Endodermal cell (in vitro differentiated cells): ENCODE measurements at regions not wholly inside any gene's neighbourhood (a gene's known extent, or its start where the extent isn't known, plus 50 kb on each side); places are given as distances from the start of the nearest gene placed in this dataset.

Experiments
- DNase-seq: peaks from one replicate; pipeline ENCODE4 v3.0.0-alpha.2; 2017
- H3K27ac ChIP-seq: 2 replicates; pipeline ENCODE4 v1.5.1; 2013; ENCODE audit warnings: mild to moderate bottlenecking, low read depth, low read length, moderate library complexity
- H3K27me3 ChIP-seq: 2 replicates; pipeline ENCODE4 v1.6.1; 2013; ENCODE audit warnings: mild to moderate bottlenecking, low read length, moderate library complexity; ENCODE audit not compliant: insufficient read depth, control insufficient read depth, poor library complexity, severe bottlenecking
- H3K36me3 ChIP-seq: 2 replicates; pipeline ENCODE4 v1.7.0; 2013; ENCODE audit warnings: mild to moderate bottlenecking, low read length, moderate library complexity; ENCODE audit not compliant: control insufficient read depth, insufficient read depth
- H3K4me1 ChIP-seq: one replicate; pipeline ENCODE4 v1.7.0; 2013; ENCODE audit warnings: low read length; ENCODE audit not compliant: control insufficient read depth, insufficient read depth
- H3K4me3 ChIP-seq: 2 replicates; pipeline ENCODE4 v1.5.1; 2013; ENCODE audit warnings: mild to moderate bottlenecking, low read length, moderate library complexity
- H3K9ac ChIP-seq: 2 replicates; pipeline ENCODE4 v1.6.1; 2013; ENCODE audit warnings: mild to moderate bottlenecking, low read length, moderate library complexity; ENCODE audit not compliant: poor library complexity, severe bottlenecking; ENCODE audit errors: extremely low read depth
- H3K9me3 ChIP-seq: 2 replicates; pipeline ENCODE4 v1.6.1; 2013; ENCODE audit warnings: mild to moderate bottlenecking, low read length, moderate library complexity; ENCODE audit not compliant: control insufficient read depth
- H3K27ac Mint-ChIP-seq: 2 replicates; pipeline ENCODE4 v1.8.0; 2020; ENCODE audit warnings: mixed read lengths
- H3K27me3 Mint-ChIP-seq: 2 replicates; pipeline ENCODE4 v1.8.0; 2021; ENCODE audit warnings: mild to moderate bottlenecking, mixed read lengths; ENCODE audit not compliant: insufficient read depth
- H3K36me3 Mint-ChIP-seq: 2 replicates; pipeline ENCODE4 v1.8.0; 2020; ENCODE audit warnings: low read depth, mixed read lengths
- H3K4me1 Mint-ChIP-seq: 2 replicates; pipeline ENCODE4 v1.8.0; 2020; ENCODE audit warnings: mixed read lengths
- H3K4me3 Mint-ChIP-seq: 2 replicates; pipeline ENCODE4 v1.8.0; 2020; ENCODE audit warnings: mild to moderate bottlenecking, moderate library complexity, mixed read lengths
- H3K9me3 Mint-ChIP-seq: 2 replicates; pipeline ENCODE4 v1.8.0; 2020; ENCODE audit warnings: mild to moderate bottlenecking, mixed read lengths
- WGBS, 2 experiments: methylation state at CpG; one replicate each; pipeline versions ENCODE4 v1.1.5 to v1.1.7; 2013; ENCODE audit warnings: missing lambda C conversion rate in 2 of 2, mixed read lengths in 1 of 2; ENCODE audit not compliant: insufficient coverage in 1 of 2, insufficient read length in 1 of 2; 5-methylcytosine and 5-hydroxymethylcytosine counted together
- TF ChIP-seq, protein P1 (sequence below): fragments of 200-600 bp; sonication (generic); conservative IDR thresholded peaks from 2 replicates; pipeline ENCODE4 v1.5.0; 2021; ENCODE audit warnings: antibody characterized with exemption, mild to moderate bottlenecking

DNA sequence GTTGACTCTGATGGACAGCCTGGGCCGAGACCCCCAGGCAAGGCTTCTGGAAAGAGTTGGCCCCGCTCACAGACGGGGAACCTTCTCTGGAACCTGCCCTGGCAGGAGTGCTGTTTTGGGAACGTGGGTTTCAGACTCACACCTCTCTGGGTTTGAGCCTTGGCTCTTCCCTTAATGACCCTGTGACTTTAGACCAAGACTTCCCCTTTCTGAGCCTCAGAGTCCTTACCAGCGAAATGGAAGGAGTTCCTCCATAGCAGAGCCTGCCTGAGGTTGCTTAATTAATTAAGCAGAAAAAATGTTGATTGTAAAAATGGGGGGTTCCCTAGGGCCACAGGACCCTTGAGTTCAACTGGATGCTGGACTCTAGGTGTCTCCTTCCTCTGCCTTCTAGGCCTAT, 408.2 kb downstream of the SEC14L1 start:
- Mint-ChIP-seq H3K36me3 (no peaks in the 10 kb centered on the region), H3K4me3 (no peak overlapping the region), H3K27me3 (peaks cover 23% of the 10 kb centered on the region), H3K27ac (no peak overlapping the region), H3K4me1 (peaks cover 4% of the 10 kb centered on the region), H3K9me3 (peaks cover 7% of the 10 kb centered on the region)
- TF ChIP-seq, protein P1, sequence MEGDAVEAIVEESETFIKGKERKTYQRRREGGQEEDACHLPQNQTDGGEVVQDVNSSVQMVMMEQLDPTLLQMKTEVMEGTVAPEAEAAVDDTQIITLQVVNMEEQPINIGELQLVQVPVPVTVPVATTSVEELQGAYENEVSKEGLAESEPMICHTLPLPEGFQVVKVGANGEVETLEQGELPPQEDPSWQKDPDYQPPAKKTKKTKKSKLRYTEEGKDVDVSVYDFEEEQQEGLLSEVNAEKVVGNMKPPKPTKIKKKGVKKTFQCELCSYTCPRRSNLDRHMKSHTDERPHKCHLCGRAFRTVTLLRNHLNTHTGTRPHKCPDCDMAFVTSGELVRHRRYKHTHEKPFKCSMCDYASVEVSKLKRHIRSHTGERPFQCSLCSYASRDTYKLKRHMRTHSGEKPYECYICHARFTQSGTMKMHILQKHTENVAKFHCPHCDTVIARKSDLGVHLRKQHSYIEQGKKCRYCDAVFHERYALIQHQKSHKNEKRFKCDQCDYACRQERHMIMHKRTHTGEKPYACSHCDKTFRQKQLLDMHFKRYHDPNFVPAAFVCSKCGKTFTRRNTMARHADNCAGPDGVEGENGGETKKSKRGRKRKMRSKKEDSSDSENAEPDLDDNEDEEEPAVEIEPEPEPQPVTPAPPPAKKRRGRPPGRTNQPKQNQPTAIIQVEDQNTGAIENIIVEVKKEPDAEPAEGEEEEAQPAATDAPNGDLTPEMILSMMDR: no peak
- Histone ChIP-seq H3K9ac (no peak overlapping the region), H3K36me3 (no peaks in the 10 kb centered on the region), H3K9me3 (peaks cover 3% of the 10 kb centered on the region), H3K4me1 (no peaks in the 10 kb centered on the region), H3K27ac (no peak overlapping the region), H3K27me3 (no peaks in the 10 kb centered on the region), H3K4me3 (no peak overlapping the region)
- WGBS, 2 experiments: 90 to 95% methylated on average over 4 to 5 of the region's 5 CpGs
- DNase-seq: no peak

DNA sequence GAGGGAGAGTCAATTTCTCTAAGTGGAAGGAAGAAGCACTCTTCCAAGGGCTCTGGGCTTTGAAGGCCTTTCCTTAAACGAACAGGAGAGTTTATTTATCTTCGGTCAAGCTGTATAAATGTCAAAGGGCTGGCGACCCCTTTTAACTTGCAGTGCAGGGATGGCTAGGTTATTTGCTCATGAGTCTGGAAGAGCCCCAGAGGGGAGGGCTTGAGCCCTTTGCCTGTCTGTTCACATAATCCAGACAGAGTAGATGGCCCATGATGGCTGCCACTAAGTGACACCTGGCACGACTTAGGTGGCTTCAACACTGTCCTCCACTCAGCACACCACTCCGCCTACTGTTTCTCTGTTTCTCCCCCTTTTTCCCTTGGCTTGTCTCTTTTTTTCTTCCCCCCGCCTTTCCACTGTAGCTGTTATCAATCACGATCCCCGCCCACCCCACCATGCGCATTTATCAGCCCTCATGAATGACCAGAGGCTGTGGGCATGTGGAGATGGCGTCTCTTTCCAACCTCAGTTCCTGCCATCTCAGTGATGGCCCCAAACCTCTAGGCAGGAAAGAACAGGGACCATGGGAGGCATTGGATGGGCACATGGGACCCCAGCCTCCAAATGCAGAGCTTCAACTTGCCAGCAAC, 408.7 kb upstream of the TNRC6C start:
- no peak overlapping the region for H3K4me3 Mint-ChIP-seq
- H3K36me3 Mint-ChIP-seq: no peaks in the 10 kb centered on the region
- Histone ChIP-seq H3K27me3 (no peaks in the 10 kb centered on the region), H3K9me3 (peaks cover 3% of the 10 kb centered on the region), H3K27ac (no peak overlapping the region), H3K36me3 (no peaks in the 10 kb centered on the region), H3K9ac (no peak overlapping the region), H3K4me1 (no peaks in the 10 kb centered on the region), H3K4me3 (no peak overlapping the region)
- H3K27me3 Mint-ChIP-seq: peaks cover 15% of the 10 kb centered on the region
- peaks cover 7% of the 10 kb centered on the region for H3K9me3 Mint-ChIP-seq
- no peak for DNase-seq
- H3K4me1 Mint-ChIP-seq: peaks cover 4% of the 10 kb centered on the region
- 90 to 96% methylated on average over 7 to 10 of the region's 10 CpGs for WGBS, 2 experiments
- TF ChIP-seq, protein P1: no peak
- H3K27ac Mint-ChIP-seq: no peak overlapping the region

DNA sequence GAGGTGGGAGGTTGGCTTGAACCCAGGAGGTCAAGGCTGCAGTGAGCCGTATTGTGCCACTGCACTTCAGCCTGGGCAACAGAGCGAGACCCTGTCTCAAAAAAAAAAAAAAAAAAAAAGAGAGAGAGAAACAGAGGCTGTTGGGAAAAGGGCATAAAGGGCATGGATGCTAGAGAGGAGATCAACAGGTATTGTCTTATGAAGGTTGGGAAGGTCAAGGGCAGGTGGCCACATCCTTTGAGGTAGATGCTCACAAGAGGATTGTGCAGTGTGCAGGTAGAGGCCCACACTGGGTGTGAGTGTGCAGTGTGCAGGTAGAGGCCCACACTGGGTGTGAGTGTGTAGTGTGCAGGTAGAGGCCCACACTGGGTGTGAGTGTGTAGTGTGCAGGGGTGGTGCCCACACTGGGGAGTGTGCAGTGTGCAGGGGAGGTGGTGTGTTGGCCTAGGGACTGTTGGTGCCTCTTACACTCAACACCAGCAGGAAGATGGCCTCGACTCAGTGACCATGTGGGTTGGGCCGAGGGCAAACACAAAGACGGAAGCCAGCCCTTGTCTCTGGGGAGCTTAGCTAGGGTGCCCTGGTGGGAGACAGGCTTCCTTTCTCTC, 404.9 kb upstream of the TNRC6C start:
- Histone ChIP-seq H3K27ac (no peak overlapping the region), H3K36me3 (no peaks in the 10 kb centered on the region), H3K9ac (no peak overlapping the region), H3K4me1 (no peaks in the 10 kb centered on the region), H3K9me3 (no peaks in the 10 kb centered on the region), H3K4me3 (no peak overlapping the region), H3K27me3 (peaks cover 2% of the 10 kb centered on the region)
- TF ChIP-seq, protein P1: no peak
- Mint-ChIP-seq H3K9me3 (no peaks in the 10 kb centered on the region), H3K27me3 (peaks cover 7% of the 10 kb centered on the region), H3K36me3 (no peaks in the 10 kb centered on the region), H3K4me3 (no peak overlapping the region), H3K4me1 (no peaks in the 10 kb centered on the region), H3K27ac (no peak overlapping the region)
- DNase-seq: no peak
- 93 to 96% methylated on average over 5 of the region's 5 CpGs for WGBS, 2 experiments
